ENCODE measurements at regions not wholly inside any gene's neighbourhood (a gene's known extent, or its start where the extent isn't known, plus 50 kb on each side); places are given as distances from the start of the nearest gene placed in this dataset.
A peak's percentile ranks its signal among the peaks of the same experiment; 100 is the strongest.

DNA sequence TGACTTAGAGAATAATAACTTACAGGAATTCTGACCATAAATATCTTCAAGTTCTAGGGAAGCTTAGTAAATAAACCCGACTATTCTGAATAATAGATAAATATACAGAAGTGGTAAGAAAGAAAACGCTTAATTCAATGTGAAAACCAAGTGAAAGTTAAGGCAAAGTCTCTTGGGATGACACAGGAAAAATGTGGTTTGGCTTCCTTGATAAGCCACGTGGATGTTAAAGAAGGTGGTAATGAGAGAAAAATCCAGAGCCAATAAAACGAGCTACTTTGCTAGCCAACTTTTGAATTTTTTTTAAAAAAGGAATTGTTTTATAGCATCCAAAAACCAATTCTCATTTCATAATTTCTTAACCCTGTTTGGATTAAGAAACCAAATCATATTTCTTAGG lies 166.2 kb upstream of the VRK2 start:
- Histone ChIP-seq H3K9me3 (replicated peaks; ENCODE audit: insufficient read depth, low read length) (no peaks in the 10 kb centered on the region), H4K20me1 (ENCODE audit: insufficient read depth, low read length) (no peaks in the 10 kb centered on the region), H3K4me2 (ENCODE audit: low read depth, low read length) (no peak overlapping the region), H3K9ac (ENCODE audit: low read length) (no peak overlapping the region), H3K27ac (ENCODE audit: low read length) (no peak overlapping the region), H3K36me3 (replicated peaks; ENCODE audit: insufficient read depth, low read length) (no peaks in the 10 kb centered on the region), H3K79me2 (ENCODE audit: low read length) (no peaks in the 10 kb centered on the region), H3K27me3 (replicated peaks; ENCODE audit: insufficient read depth, low read length) (no peaks in the 10 kb centered on the region), H3F3A (ENCODE audit: insufficient read depth, low read length) (no peaks in the 10 kb centered on the region), H3K4me3 (ENCODE audit: low read length) (no peak overlapping the region), H2AFZ (ENCODE audit: low read length) (no peak overlapping the region), H3K9me2 (replicated peaks; ENCODE audit: insufficient read depth, low read length) (no peaks in the 10 kb centered on the region), H3K4me1 (ENCODE audit: low read length) (no peaks in the 10 kb centered on the region)
- no peak for DNase-seq
- TF ChIP-seq, protein P1, sequence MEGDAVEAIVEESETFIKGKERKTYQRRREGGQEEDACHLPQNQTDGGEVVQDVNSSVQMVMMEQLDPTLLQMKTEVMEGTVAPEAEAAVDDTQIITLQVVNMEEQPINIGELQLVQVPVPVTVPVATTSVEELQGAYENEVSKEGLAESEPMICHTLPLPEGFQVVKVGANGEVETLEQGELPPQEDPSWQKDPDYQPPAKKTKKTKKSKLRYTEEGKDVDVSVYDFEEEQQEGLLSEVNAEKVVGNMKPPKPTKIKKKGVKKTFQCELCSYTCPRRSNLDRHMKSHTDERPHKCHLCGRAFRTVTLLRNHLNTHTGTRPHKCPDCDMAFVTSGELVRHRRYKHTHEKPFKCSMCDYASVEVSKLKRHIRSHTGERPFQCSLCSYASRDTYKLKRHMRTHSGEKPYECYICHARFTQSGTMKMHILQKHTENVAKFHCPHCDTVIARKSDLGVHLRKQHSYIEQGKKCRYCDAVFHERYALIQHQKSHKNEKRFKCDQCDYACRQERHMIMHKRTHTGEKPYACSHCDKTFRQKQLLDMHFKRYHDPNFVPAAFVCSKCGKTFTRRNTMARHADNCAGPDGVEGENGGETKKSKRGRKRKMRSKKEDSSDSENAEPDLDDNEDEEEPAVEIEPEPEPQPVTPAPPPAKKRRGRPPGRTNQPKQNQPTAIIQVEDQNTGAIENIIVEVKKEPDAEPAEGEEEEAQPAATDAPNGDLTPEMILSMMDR (IDR thresholded peaks at IDR 0.05; ENCODE audit: low read length) = no peak
- no peak for TF ChIP-seq EZH2phosphoT487 (IDR thresholded peaks at IDR 0.05; ENCODE audit: low read length)
- TF ChIP-seq EZH2 (optimal IDR thresholded peaks at IDR 0.05; ENCODE audit: low read depth, low read length) = no peak

DNA sequence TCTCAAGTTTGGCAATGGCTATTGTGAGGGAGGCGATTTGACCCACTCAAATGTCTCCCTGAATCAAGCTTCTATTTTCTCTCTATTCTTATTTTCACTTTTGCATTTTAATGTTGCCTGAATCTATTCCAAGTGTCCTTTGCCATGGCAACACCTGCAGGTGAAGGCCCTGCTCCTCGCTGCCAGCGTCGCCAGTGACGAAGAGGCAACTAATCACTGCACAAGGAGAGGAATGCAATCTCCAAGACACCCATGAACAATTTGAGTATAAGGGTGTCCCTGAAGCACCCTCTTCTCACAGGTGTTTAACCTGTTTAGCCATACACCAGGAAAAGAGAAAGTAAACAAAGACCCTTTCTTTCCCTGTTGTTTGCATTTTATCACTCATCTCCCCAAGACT lies 165.6 kb upstream of the VRK2 start:
- no peaks in the 10 kb centered on the region for H3K79me2 ChIP-seq (ENCODE audit: low read length)
- H3K27ac ChIP-seq (ENCODE audit: low read length) = no peak overlapping the region
- no peaks in the 10 kb centered on the region for H3K27me3 ChIP-seq (replicated peaks; ENCODE audit: insufficient read depth, low read length)
- no peak overlapping the region for H3K4me3 ChIP-seq (ENCODE audit: low read length)
- TF ChIP-seq EZH2 (optimal IDR thresholded peaks at IDR 0.05; ENCODE audit: low read depth, low read length) (no peak), EZH2phosphoT487 (IDR thresholded peaks at IDR 0.05; ENCODE audit: low read length) (no peak)
- no peaks in the 10 kb centered on the region for H4K20me1 ChIP-seq (ENCODE audit: insufficient read depth, low read length)
- H3K4me1 ChIP-seq (ENCODE audit: low read length) = no peaks in the 10 kb centered on the region
- H3F3A ChIP-seq (ENCODE audit: insufficient read depth, low read length) = no peaks in the 10 kb centered on the region
- no peak overlapping the region for H3K9ac ChIP-seq (ENCODE audit: low read length)
- H3K4me2 ChIP-seq (ENCODE audit: low read depth, low read length) = no peak overlapping the region
- H2AFZ ChIP-seq (ENCODE audit: low read length) = no peak overlapping the region
- no peaks in the 10 kb centered on the region for H3K9me2 ChIP-seq (replicated peaks; ENCODE audit: insufficient read depth, low read length)
- H3K9me3 ChIP-seq (replicated peaks; ENCODE audit: insufficient read depth, low read length) = no peaks in the 10 kb centered on the region
- DNase-seq = no peak
- H3K36me3 ChIP-seq (replicated peaks; ENCODE audit: insufficient read depth, low read length) = no peaks in the 10 kb centered on the region

DNA sequence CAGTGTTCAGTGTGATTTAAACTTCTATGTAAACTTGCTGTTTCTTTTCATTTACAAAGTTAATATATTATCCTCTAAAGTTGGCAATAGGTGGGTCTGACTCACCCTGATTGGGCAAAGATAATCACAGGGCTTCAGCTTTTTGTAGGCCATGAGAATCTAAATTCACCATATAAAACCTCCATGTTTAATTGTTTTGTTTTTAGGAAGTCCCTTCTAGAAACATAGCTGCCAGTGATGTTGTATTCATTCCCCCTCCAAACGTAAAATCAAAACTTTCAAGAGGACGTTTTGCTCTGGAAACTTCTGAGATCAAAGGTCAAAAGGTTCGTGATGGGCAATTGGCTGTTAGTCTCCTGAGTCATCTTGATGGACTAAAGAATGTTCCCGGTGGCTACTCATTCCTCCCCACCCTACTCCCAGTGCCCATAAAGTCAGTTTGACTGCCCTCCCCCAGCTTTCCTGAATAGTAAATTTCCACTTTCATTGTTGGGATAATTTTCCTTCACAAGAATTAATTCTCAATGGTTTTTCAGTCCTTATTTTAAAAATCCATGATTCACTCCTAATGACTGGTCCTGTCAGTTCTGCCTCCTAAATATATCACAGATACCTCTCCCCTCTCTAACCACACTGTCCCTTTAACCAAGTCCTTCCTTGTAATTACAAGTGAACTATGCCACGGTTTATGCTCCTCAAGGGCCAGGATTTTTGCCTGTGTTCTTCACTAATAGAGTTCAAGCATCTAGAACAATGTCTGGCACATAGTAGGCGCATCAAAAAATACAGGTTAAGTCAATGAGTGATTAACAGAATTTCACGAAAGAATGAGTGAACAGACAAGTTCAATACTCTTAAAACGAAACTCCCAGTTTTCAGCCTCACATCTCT lies 164.4 kb upstream of the VRK2 start:
- H3K4me2 ChIP-seq (ENCODE audit: low read depth, low read length) = peak overlapping the region; percentile 54
- no peaks in the 10 kb centered on the region for H3K4me1 ChIP-seq (ENCODE audit: low read length)
- H3K9me3 ChIP-seq (replicated peaks; ENCODE audit: insufficient read depth, low read length) = no peaks in the 10 kb centered on the region
- H2AFZ ChIP-seq (ENCODE audit: low read length) = peak overlapping the region; percentile 57
- no peak for TF ChIP-seq EZH2phosphoT487 (IDR thresholded peaks at IDR 0.05; ENCODE audit: low read length)
- TF ChIP-seq EZH2 (optimal IDR thresholded peaks at IDR 0.05; ENCODE audit: low read depth, low read length) = no peak
- TF ChIP-seq, protein P1 (IDR thresholded peaks at IDR 0.05; ENCODE audit: low read length) = no peak
- H3K9me2 ChIP-seq (replicated peaks; ENCODE audit: insufficient read depth, low read length) = no peaks in the 10 kb centered on the region
- no peaks in the 10 kb centered on the region for H3F3A ChIP-seq (ENCODE audit: insufficient read depth, low read length)
- peak overlapping the region; percentile 39 for H3K4me3 ChIP-seq (ENCODE audit: low read length)
- H3K27ac ChIP-seq (ENCODE audit: low read length) = no peak overlapping the region
- H3K9ac ChIP-seq (ENCODE audit: low read length) = no peak overlapping the region
- H4K20me1 ChIP-seq (ENCODE audit: insufficient read depth, low read length) = no peaks in the 10 kb centered on the region
- no peaks in the 10 kb centered on the region for H3K36me3 ChIP-seq (replicated peaks; ENCODE audit: insufficient read depth, low read length)
- DNase-seq = no peak
- no peaks in the 10 kb centered on the region for H3K79me2 ChIP-seq (ENCODE audit: low read length)
- H3K27me3 ChIP-seq (replicated peaks; ENCODE audit: insufficient read depth, low read length) = no peaks in the 10 kb centered on the region
